SU-DHL-6 (cell line): ENCODE measurements at regions not wholly inside any gene's neighbourhood (a gene's known extent, or its start where the extent isn't known, plus 50 kb on each side); places are given as distances from the start of the nearest gene placed in this dataset.

Source experiments
- CTCF ChIP-seq: fragments of 200-600 bp; sonication (generic); IDR thresholded peaks from one replicate; pipeline ENCODE4 v1.5.1; 2017; ENCODE audit warnings: antibody characterized with exemption, mild to moderate bottlenecking, low read length, moderate library complexity; ENCODE audit not compliant: insufficient read depth, poor library complexity, severe bottlenecking
- EZH2phosphoT487 ChIP-seq: fragments of 200-600 bp; sonication (generic), shearing (Covaris generic); conservative IDR thresholded peaks from 2 replicates; pipeline ENCODE4 v1.6.1; 2018; ENCODE audit warnings: mild to moderate bottlenecking, antibody characterized with exemption, low read length, moderate library complexity, mixed read lengths

- TF ChIP-seq CTCF (no peak), EZH2phosphoT487 (no peak)
Measured at GRCh38 chr6:121688974-121689373, 253.5 kb downstream of the GJA1 start.
